K562 (cell line): ENCODE measurements at regions not wholly inside any gene's neighbourhood (a gene's known extent, or its start where the extent isn't known, plus 50 kb on each side); places are given as distances from the start of the nearest gene placed in this dataset.

Source experiments
- ATAC-seq: fragments of 200-7000 bp; cut with Tn5 transposase; 3 replicates; pipeline ENCODE4 v1.9.1; 2020; ENCODE audit warnings: moderate library complexity
- BruUV-seq: library from RNA; stranded (reverse); fragments of 400-500 nt; replicated peaks from 2 replicates; lab custom pipeline; 2021; lab: Mats Ljungman, UMichigan
- CTCF ChIA-PET: fragments of 300-600 bp; formaldehyde crosslinking; extraction: SDS; loops from one replicate; lab custom pipeline; 2021; ENCODE audit warnings: low intra/inter-chr PET ratio; lab: Yijun Ruan, JAX
- POLR2A ChIA-PET: fragments of 300-600, 350-650 bp; sonication (Branson Sonifier 250); formaldehyde crosslinking; extraction: SDS; loops from one replicate; lab custom pipeline; 2021; ENCODE audit warnings: antibody characterized with exemption, inconsistent platforms; lab: Yijun Ruan, JAX
- DNase-seq, 4 experiments: peaks; one replicate each; pipeline versions ENCODE4 v3.0.0 to v3.0.0-alpha.2; 2011 to 2018; ENCODE audit warnings: low spot score in 3 of 4, mixed read lengths in 3 of 4; ENCODE audit errors: extremely low read depth in 1 of 4
- FAIRE-seq: peaks from 2 replicates; lab custom pipeline; 2011; peaks lifted over from hg19 to GRCh38; lab: Jason Lieb, UNC
- H2AFZ ChIP-seq: 2 replicates; pipeline ENCODE4 v1.6.0; 2011; ENCODE audit warnings: low read depth, low read length, control low read depth, inconsistent platforms
- H3K27ac ChIP-seq: fragments of 200-600 bp; 3 replicates; pipeline ENCODE4 v1.8.0; 2011; ENCODE audit warnings: low read depth, mild to moderate bottlenecking, control low read depth, inconsistent platforms, low read length, moderate library complexity, mixed read lengths; ENCODE audit errors: extremely low read depth
- H3K27me3 ChIP-seq, 2 experiments: fragments of 300-600 bp in 1 of 2; 2 replicates in 1 of 2; 3 replicates in 1 of 2; pipeline versions ENCODE4 v1.6.0 to v1.8.0; 2011; ENCODE audit warnings: inconsistent platforms in 2 of 2, low read length in 2 of 2, mild to moderate bottlenecking in 1 of 2, mixed read lengths in 1 of 2, moderate library complexity in 1 of 2; ENCODE audit not compliant: control insufficient read depth in 2 of 2, insufficient read depth in 2 of 2
- H3K36me3 ChIP-seq: fragments of 300-600 bp; 3 replicates; pipeline ENCODE4 v1.8.0; 2011; ENCODE audit warnings: mild to moderate bottlenecking, low read length, inconsistent platforms; ENCODE audit not compliant: control insufficient read depth, insufficient read depth
- H3K4me1 ChIP-seq, 2 experiments: fragments of 200-600 bp in 1 of 2; replicated peaks in 1 of 2; 2 replicates in 1 of 2; 3 replicates in 1 of 2; pipeline versions ENCODE4 v1.5.1 to v1.8.0; 2011; ENCODE audit warnings: inconsistent platforms in 2 of 2, low read length in 2 of 2, mild to moderate bottlenecking in 1 of 2, mixed read lengths in 1 of 2, moderate library complexity in 1 of 2; ENCODE audit not compliant: control insufficient read depth in 2 of 2, insufficient read depth in 2 of 2
- H3K4me2 ChIP-seq: 2 replicates; pipeline ENCODE4 v1.6.1; 2011; ENCODE audit warnings: low read length, control low read depth, inconsistent platforms, mixed read lengths; ENCODE audit not compliant: insufficient read depth
- H3K4me3 ChIP-seq: fragments of 200-600 bp; sonication (generic), shearing (Covaris generic); 2 replicates; pipeline ENCODE4 v1.5.1; 2016; ENCODE audit warnings: control low read depth, inconsistent platforms
- H3K79me2 ChIP-seq: fragments of 200-600 bp; 3 replicates; pipeline ENCODE4 v1.8.0; 2011; ENCODE audit warnings: low read length, inconsistent platforms; ENCODE audit not compliant: control insufficient read depth, insufficient read depth
- H3K9ac ChIP-seq, 2 experiments: 2 replicates each; pipeline versions ENCODE4 v1.6.0 to v1.6.1; 2011; ENCODE audit warnings: low read depth in 2 of 2, low read length in 2 of 2, control low read depth in 1 of 2, inconsistent platforms in 1 of 2, mild to moderate bottlenecking in 1 of 2, mixed read lengths in 1 of 2; ENCODE audit not compliant: insufficient read depth in 1 of 2
- H3K9me1 ChIP-seq: one replicate; pipeline ENCODE4 v1.6.0; 2011; ENCODE audit warnings: inconsistent platforms, mild to moderate bottlenecking, low read length, moderate library complexity; ENCODE audit not compliant: control insufficient read depth, insufficient read depth
- H3K9me3 ChIP-seq: replicated peaks from 2 replicates; pipeline ENCODE4 v1.5.1; 2011; ENCODE audit warnings: low read depth, low read length, inconsistent platforms; ENCODE audit not compliant: control insufficient read depth, insufficient read depth
- H4K20me1 ChIP-seq: replicated peaks from 2 replicates; pipeline ENCODE4 v1.6.1; 2011; ENCODE audit warnings: low read length, inconsistent platforms, mixed read lengths; ENCODE audit not compliant: control insufficient read depth, insufficient read depth
- CSDE1 ChIP-seq, 2 experiments: fragments of 450-650 bp; IDR thresholded peaks; 2 replicates each; pipeline ENCODE4 v1.6.1; 2016; ENCODE audit warnings: mild to moderate bottlenecking in 1 of 2
- ILF3 ChIP-seq: fragments of 450-650 bp; IDR thresholded peaks from 2 replicates; pipeline ENCODE4 v1.6.1; 2018; ENCODE audit warnings: antibody characterized with exemption, mild to moderate bottlenecking, moderate library complexity, borderline replicate concordance
- U2AF2 ChIP-seq: fragments of 200-400 bp; formaldehyde crosslinking; optimal IDR thresholded peaks from 2 replicates; pipeline ENCODE3; 2017; ENCODE audit warnings: low read depth, mild to moderate bottlenecking, low read length
- ZKSCAN3 ChIP-seq: fragments of 250-450 bp; sonication (Bioruptor Pico); IDR thresholded peaks from 2 replicates; pipeline ENCODE4 v1.4.0; 2020
- ZNF561 ChIP-seq: fragments of 450-650 bp; formaldehyde crosslinking; conservative IDR thresholded peaks from 2 replicates; pipeline ENCODE4 v1.4.0; 2020; ENCODE audit warnings: mild to moderate bottlenecking, moderate library complexity
- WGBS: fragments of 100-300 bp; shearing (Covaris generic); methylation state at CpG from one replicate; pipeline ENCODE4 v1.1.6; 2016; ENCODE audit warnings: low coverage, mixed read lengths; ENCODE audit not compliant: insufficient coverage; ENCODE audit errors: missing lambda C conversion rate; 5-methylcytosine and 5-hydroxymethylcytosine counted together
- in situ Hi-C: fragments of 300-500 bp; cut with MboI; formaldehyde crosslinking; loops from 4 replicates; pipeline ENCODE4 v1.15.0; 2018; ENCODE audit warnings: inconsistent platforms, mixed read lengths
- intact Hi-C: fragments of 100-400 bp; cut with micrococcal nuclease; formaldehyde crosslinking; loops from 2 replicates; pipeline ENCODE4 v1.14.2; 2022
- TF ChIP-seq, protein P1 (sequence below), 2 experiments: fragments of 450-650 bp; IDR thresholded peaks; 2 replicates each; pipeline ENCODE4 v1.6.1; 2018; ENCODE audit warnings: mild to moderate bottlenecking in 2 of 2, low read depth in 1 of 2; ENCODE audit not compliant: partially characterized antibody in 2 of 2
- TF ChIP-seq, protein P2 (sequence below): fragments of 450-650 bp; formaldehyde crosslinking; IDR thresholded peaks from 2 replicates; pipeline ENCODE4 v1.4.0; 2020; ENCODE audit warnings: mild to moderate bottlenecking, mixed read lengths

DNA sequence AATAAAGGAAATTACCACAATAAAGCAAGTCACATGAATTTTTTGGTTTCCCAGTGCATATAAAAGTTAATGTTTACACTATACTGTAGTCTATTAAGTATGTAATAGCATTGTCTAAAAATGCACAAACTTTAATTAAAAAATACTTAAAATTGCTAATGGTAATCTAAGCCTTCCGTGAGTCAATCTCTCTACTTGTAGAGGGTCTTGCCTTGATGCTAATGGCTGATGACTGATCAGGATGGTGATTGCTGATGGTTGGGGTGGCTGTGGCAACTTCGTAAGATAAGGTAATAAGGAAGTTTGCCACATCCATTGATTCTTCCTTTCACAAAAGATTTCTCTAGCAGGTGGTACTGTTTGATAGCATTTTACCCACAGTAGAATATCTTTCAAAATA is 466.6 kb upstream of the PROX1 start:
- Histone ChIP-seq H3K36me3 (no peaks in the 10 kb centered on the region), H3K27me3 (no peaks in the 10 kb centered on the region; a peak in 1 of 5 replicates), H3K27ac (no peak overlapping the region), H3K4me2 (no peak overlapping the region), H3K9me3 (no peaks in the 10 kb centered on the region), H2AFZ (no peak overlapping the region), H3K4me3 (no peak overlapping the region), H3K4me1 (no peaks in the 10 kb centered on the region), H4K20me1 (no peaks in the 10 kb centered on the region), H3K9me1 (no peaks in the 10 kb centered on the region), H3K79me2 (no peaks in the 10 kb centered on the region), H3K9ac (no peak overlapping the region)
- 0% methylated on average over 2 of the region's 2 CpGs for WGBS
- no peak for FAIRE-seq
- CTCF ChIA-PET, result no interaction called here
- no peak for DNase-seq
- POLR2A ChIA-PET, result no interaction called here
- ATAC-seq, result no peak
- no peak for TF ChIP-seq CSDE1 (IDR thresholded peaks at IDR 0.05)
- TF ChIP-seq, protein P1, sequence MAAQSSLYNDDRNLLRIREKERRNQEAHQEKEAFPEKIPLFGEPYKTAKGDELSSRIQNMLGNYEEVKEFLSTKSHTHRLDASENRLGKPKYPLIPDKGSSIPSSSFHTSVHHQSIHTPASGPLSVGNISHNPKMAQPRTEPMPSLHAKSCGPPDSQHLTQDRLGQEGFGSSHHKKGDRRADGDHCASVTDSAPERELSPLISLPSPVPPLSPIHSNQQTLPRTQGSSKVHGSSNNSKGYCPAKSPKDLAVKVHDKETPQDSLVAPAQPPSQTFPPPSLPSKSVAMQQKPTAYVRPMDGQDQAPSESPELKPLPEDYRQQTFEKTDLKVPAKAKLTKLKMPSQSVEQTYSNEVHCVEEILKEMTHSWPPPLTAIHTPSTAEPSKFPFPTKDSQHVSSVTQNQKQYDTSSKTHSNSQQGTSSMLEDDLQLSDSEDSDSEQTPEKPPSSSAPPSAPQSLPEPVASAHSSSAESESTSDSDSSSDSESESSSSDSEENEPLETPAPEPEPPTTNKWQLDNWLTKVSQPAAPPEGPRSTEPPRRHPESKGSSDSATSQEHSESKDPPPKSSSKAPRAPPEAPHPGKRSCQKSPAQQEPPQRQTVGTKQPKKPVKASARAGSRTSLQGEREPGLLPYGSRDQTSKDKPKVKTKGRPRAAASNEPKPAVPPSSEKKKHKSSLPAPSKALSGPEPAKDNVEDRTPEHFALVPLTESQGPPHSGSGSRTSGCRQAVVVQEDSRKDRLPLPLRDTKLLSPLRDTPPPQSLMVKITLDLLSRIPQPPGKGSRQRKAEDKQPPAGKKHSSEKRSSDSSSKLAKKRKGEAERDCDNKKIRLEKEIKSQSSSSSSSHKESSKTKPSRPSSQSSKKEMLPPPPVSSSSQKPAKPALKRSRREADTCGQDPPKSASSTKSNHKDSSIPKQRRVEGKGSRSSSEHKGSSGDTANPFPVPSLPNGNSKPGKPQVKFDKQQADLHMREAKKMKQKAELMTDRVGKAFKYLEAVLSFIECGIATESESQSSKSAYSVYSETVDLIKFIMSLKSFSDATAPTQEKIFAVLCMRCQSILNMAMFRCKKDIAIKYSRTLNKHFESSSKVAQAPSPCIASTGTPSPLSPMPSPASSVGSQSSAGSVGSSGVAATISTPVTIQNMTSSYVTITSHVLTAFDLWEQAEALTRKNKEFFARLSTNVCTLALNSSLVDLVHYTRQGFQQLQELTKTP (IDR thresholded peaks at IDR 0.05; ENCODE audit: low read depth in 1 of 2, partially characterized antibody in 2 of 2), result no peak
- no peak for TF ChIP-seq ZNF561
- TF ChIP-seq, protein P2, sequence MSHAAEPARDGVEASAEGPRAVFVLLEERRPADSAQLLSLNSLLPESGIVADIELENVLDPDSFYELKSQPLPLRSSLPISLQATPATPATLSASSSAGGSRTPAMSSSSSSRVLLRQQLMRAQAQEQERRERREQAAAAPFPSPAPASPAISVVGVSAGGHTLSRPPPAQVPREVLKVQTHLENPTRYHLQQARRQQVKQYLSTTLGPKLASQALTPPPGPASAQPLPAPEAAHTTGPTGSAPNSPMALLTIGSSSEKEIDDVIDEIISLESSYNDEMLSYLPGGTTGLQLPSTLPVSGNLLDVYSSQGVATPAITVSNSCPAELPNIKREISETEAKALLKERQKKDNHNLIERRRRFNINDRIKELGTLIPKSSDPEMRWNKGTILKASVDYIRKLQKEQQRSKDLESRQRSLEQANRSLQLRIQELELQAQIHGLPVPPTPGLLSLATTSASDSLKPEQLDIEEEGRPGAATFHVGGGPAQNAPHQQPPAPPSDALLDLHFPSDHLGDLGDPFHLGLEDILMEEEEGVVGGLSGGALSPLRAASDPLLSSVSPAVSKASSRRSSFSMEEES (CRISPR knock-in tag), result no peak
- no peak for TF ChIP-seq ILF3
- no peak for TF ChIP-seq U2AF2
- no peak for TF ChIP-seq ZKSCAN3 (CRISPR knock-in tag)
- no TSS peak for BruUV-seq
- in situ Hi-C loops, result no loop called here
- intact Hi-C loops, result no loop called here
